Uterus (tissue), 3 donors: ENCODE measurements at regions not wholly inside any gene's neighbourhood (a gene's known extent, or its start where the extent isn't known, plus 50 kb on each side); places are given as distances from the start of the nearest gene placed in this dataset.

Source experiments
- DNase-seq, 2 donors: peaks; one replicate each; pipeline ENCODE4 v3.0.0-alpha.2; 2019 to 2020
- H3K27ac ChIP-seq, 2 donors: fragments of 200-600 bp; sonication (generic); 1 replicate in 1 of 2; 2 replicates in 1 of 2; pipeline ENCODE4 v1.5.1; 2016 to 2018
- H3K27me3 ChIP-seq, 2 donors: fragments of 200-600 bp; sonication (generic); one replicate each; pipeline ENCODE4 v1.5.1; 2018 to 2019; ENCODE audit warnings: control low read depth in 1 of 2
- H3K36me3 ChIP-seq, 2 donors: fragments of 200-600 bp; sonication (generic); one replicate each; pipeline ENCODE4 v1.5.1; 2019; ENCODE audit warnings: control low read depth in 1 of 2
- H3K4me1 ChIP-seq, 2 donors: fragments of 200-600 bp; sonication (generic); one replicate each; pipeline ENCODE4 v1.5.1; 2018 to 2019; ENCODE audit warnings: control low read depth in 1 of 2
- H3K4me3 ChIP-seq, 2 donors: fragments of 200-600 bp; sonication (generic); 1 replicate in 1 of 2; 2 replicates in 1 of 2; pipeline ENCODE4 v1.5.1; 2018 to 2019; ENCODE audit warnings: mild to moderate bottlenecking in 1 of 2
- H3K9me3 ChIP-seq, 2 donors: fragments of 200-600 bp; sonication (generic); one replicate each; pipeline ENCODE4 v1.5.1; 2019; ENCODE audit warnings: control low read depth in 1 of 2
- CTCF ChIP-seq, 4 experiments: fragments of 200-600 bp in 2 of 4; fragments of 450-650 bp in 2 of 4; sonication (generic) in 2 of 4; IDR thresholded peaks; one replicate each; pipeline ENCODE4 v1.5.1; 2016 to 2019; ENCODE audit warnings: antibody characterized with exemption in 4 of 4, mild to moderate bottlenecking in 2 of 4, moderate library complexity in 1 of 4
- POLR2A ChIP-seq, 2 donors: fragments of 450-650 bp; IDR thresholded peaks; one replicate each; pipeline ENCODE4 v1.6.1; 2016; ENCODE audit warnings: antibody characterized with exemption in 2 of 2, mild to moderate bottlenecking in 1 of 2, moderate library complexity in 1 of 2
- intact Hi-C: fragments of 100-400 bp; cut with DNase I; formaldehyde crosslinking; loops from one replicate; pipeline ENCODE4 v1.15.1; 2023; ENCODE audit warnings: low total_unique reads
- donor health status: DM: yes; HTN: yes; CAD: no.

- intact Hi-C loops: loop anchor here (5.0 to 10.0 kb wide), 2 partner anchors 157 to 275 kb away; no protein-coding TSS in a partner anchor
- peak in 1 of 2 donors; percentile 46 for DNase-seq
- H3K27me3 ChIP-seq: no peaks in the 10 kb centered on the region
- peak overlapping the region; percentile 76 to 91 for H3K27ac ChIP-seq
- no peak overlapping the region for H3K4me3 ChIP-seq
- H3K36me3 ChIP-seq: no peaks in the 10 kb centered on the region
- no peaks in the 10 kb centered on the region for H3K9me3 ChIP-seq
- peaks cover 0 to 6% of the 10 kb centered on the region in 2 donors for H3K4me1 ChIP-seq
- TF ChIP-seq POLR2A (IDR thresholded peaks at IDR 0.05) (no peak), CTCF (IDR thresholded peaks at IDR 0.05) (no peak)
Observed at GRCh38 chr2:64329848-64330247, 124.1 kb upstream of the LGALSL start.

- H3K4me3 ChIP-seq: no peak overlapping the region
- intact Hi-C loops: loop anchor here (5.0 kb wide), 1 partner anchor 157 kb away; no protein-coding TSS in a partner anchor
- peak; percentile 84 to 89 for DNase-seq
- TF ChIP-seq CTCF (IDR thresholded peaks at IDR 0.05) (peak; percentile 91 to 94 (median 93)), POLR2A (IDR thresholded peaks at IDR 0.05) (no peak)
- H3K9me3 ChIP-seq: no peaks in the 10 kb centered on the region
- no peaks in the 10 kb centered on the region for H3K27me3 ChIP-seq
- H3K4me1 ChIP-seq: peaks cover 0 to 6% of the 10 kb centered on the region in 2 donors
- H3K27ac ChIP-seq: peak overlapping the region; percentile 76 to 91
- no peaks in the 10 kb centered on the region for H3K36me3 ChIP-seq
Observed at GRCh38 chr2:64330281-64331113, 123.5 kb upstream of the LGALSL start.

- Histone ChIP-seq H3K36me3 (no peaks in the 10 kb centered on the region), H3K27ac (peak overlapping the region; percentile 76 to 91), H3K9me3 (no peaks in the 10 kb centered on the region), H3K27me3 (no peaks in the 10 kb centered on the region), H3K4me1 (peaks cover 0 to 6% of the 10 kb centered on the region in 2 donors), H3K4me3 (no peak overlapping the region)
- TF ChIP-seq POLR2A (IDR thresholded peaks at IDR 0.05) (no peak), CTCF (IDR thresholded peaks at IDR 0.05) (no peak)
- no peak for DNase-seq
- intact Hi-C loops: loop anchor here (5.0 kb wide), 1 partner anchor 156 kb away; no protein-coding TSS in a partner anchor
Observed at GRCh38 chr2:64331114-64331645, 122.8 kb upstream of the LGALSL start.

- Histone ChIP-seq H3K27ac (peak overlapping the region; percentile 76 to 91), H3K27me3 (no peaks in the 10 kb centered on the region), H3K4me1 (peaks cover 0 to 6% of the 10 kb centered on the region in 2 donors), H3K9me3 (no peaks in the 10 kb centered on the region), H3K36me3 (no peaks in the 10 kb centered on the region), H3K4me3 (no peak overlapping the region)
- intact Hi-C loops: loop anchor here (5.0 kb wide), 1 partner anchor 155 kb away; no protein-coding TSS in a partner anchor
- TF ChIP-seq POLR2A (IDR thresholded peaks at IDR 0.05) (no peak), CTCF (IDR thresholded peaks at IDR 0.05) (no peak)
- DNase-seq: no peak
Observed at GRCh38 chr2:64331849-64332699, 121.9 kb upstream of the LGALSL start.
